Left cardiac atrium (tissue), 4 donors: ENCODE measurements at regions not wholly inside any gene's neighbourhood (a gene's known extent, or its start where the extent isn't known, plus 50 kb on each side); places are given as distances from the start of the nearest gene placed in this dataset.
A peak's percentile ranks its signal among the peaks of the same experiment; 100 is the strongest.

Experiments
- ATAC-seq, 2 donors: fragments of 200-7000 bp; cut with Tn5 transposase; one replicate each; pipeline ENCODE4 v1.9.1; 2020; ENCODE audit warnings: mild to moderate bottlenecking in 2 of 2, moderate library complexity in 2 of 2
- DNase-seq: peaks from one replicate; pipeline ENCODE4 v3.0.0-alpha.2; 2020
- intact Hi-C, 2 donors: fragments of 100-400 bp; cut with DNase I; formaldehyde crosslinking; loops; one replicate each; pipeline versions ENCODE4 v1.14.1 to v1.15.1; 2022 to 2023
- donor health status: DM: no; HTN: yes; CAD: no.
- donor health status: DM: no; HTN: yes; CAD: no; lungs with severe emphysema.
- donor health status: DM: yes; HTN: yes; CAD: no.
- donor health status: Dilated cardiomyopathy.

GRCh38 chr1:228989992-228990827, 254.9 kb downstream of the RHOU start:
- DNase-seq = peak; percentile 78
- intact Hi-C loops = no loop called here
- ATAC-seq = peak; percentile 86

GRCh38 chr1:228990906-228991569, 255.8 kb downstream of the RHOU start:
- DNase-seq (no peak), ATAC-seq (peak; percentile 5 to 6)
- intact Hi-C loops = no loop called here

GRCh38 chr1:228992044-228992443, 256.8 kb downstream of the RHOU start:
- no peak for DNase-seq
- intact Hi-C loops = no loop called here
- no peak for ATAC-seq

GRCh38 chr1:228992907-228993535, 257.7 kb downstream of the RHOU start:
- DNase-seq (no peak), ATAC-seq (no peak)
- intact Hi-C loops = no loop called here

- DNase-seq (no peak), ATAC-seq (no peak)
- intact Hi-C loops = no loop called here
These were observed 259.7 kb downstream of the RHOU start for GRCh38 chr1:228994676-228995594.

- ATAC-seq (no peak), DNase-seq (no peak)
- intact Hi-C loops = no loop called here
These were observed 261.0 kb downstream of the RHOU start for GRCh38 chr1:228996281-228996680.

GRCh38 chr1:228997721-228998144, 262.5 kb downstream of the RHOU start:
- intact Hi-C loops = no loop called here

GRCh38 chr1:228998179-228998578, 262.9 kb downstream of the RHOU start:
- ATAC-seq = peak in 1 of 2 donors; percentile 50
- intact Hi-C loops = no loop called here
- no peak for DNase-seq

More at GRCh38 chr1:228997721-228998144, 262.5 kb downstream of the RHOU start:
- ATAC-seq (no peak), DNase-seq (no peak)

GRCh38 chr1:228999446-229000170, 264.3 kb downstream of the RHOU start:
- intact Hi-C loops = no loop called here
- DNase-seq (no peak), ATAC-seq (no peak)

GRCh38 chr1:229000187-229000586, 264.9 kb downstream of the RHOU start:
- ATAC-seq (no peak), DNase-seq (no peak)
- intact Hi-C loops = no loop called here

- intact Hi-C loops = no loop called here
- DNase-seq (no peak), ATAC-seq (no peak)
These were observed 266.3 kb downstream of the RHOU start for GRCh38 chr1:229001467-229002011.

- DNase-seq = no peak
- intact Hi-C loops = no loop called here
- no peak for ATAC-seq
These were observed 266.8 kb downstream of the RHOU start for GRCh38 chr1:229002037-229002436.

GRCh38 chr1:229002451-229002960, 267.2 kb downstream of the RHOU start:
- intact Hi-C loops = no loop called here
- no peak for ATAC-seq
- DNase-seq = no peak

- intact Hi-C loops = no loop called here
- peak; percentile 47 to 62 for ATAC-seq
These were observed 267.5 kb upstream of the RAB4A start for GRCh38 chr1:229003233-229004031.

GRCh38 chr1:229004066-229004833, 266.7 kb upstream of the RAB4A start:
- DNase-seq (no peak), ATAC-seq (peak in 1 of 2 donors; percentile 5)
- intact Hi-C loops = no loop called here

More at GRCh38 chr1:229003233-229004031, 267.5 kb upstream of the RAB4A start:
- DNase-seq = peak; percentile 42

GRCh38 chr1:229005097-229005496, 265.8 kb upstream of the RAB4A start:
- intact Hi-C loops = no loop called here
- ATAC-seq (no peak), DNase-seq (no peak)
